Thyroid gland (tissue), 4 donors: ENCODE measurements at regions not wholly inside any gene's neighbourhood (a gene's known extent, or its start where the extent isn't known, plus 50 kb on each side); places are given as distances from the start of the nearest gene placed in this dataset.

Experiments
- DNase-seq, 2 donors: peaks; one replicate each; pipeline ENCODE4 v3.0.0-alpha.2; 2019
- H3K27ac ChIP-seq, 3 donors: fragments of 200-600 bp; sonication (generic); 1 replicate in 2 of 3; 2 replicates in 1 of 3; pipeline ENCODE4 v1.5.1; 2016 to 2019; ENCODE audit warnings: mild to moderate bottlenecking in 1 of 3, moderate library complexity in 1 of 3
- H3K27me3 ChIP-seq: fragments of 200-600 bp; sonication (generic); one replicate; pipeline ENCODE4 v1.5.1; 2019
- H3K36me3 ChIP-seq, 2 donors: fragments of 200-600 bp; sonication (generic); one replicate each; pipeline ENCODE4 v1.5.1; 2016 to 2019
- H3K4me1 ChIP-seq, 2 donors: fragments of 200-600 bp; sonication (generic); one replicate each; pipeline ENCODE4 v1.5.1; 2017 to 2019
- H3K4me3 ChIP-seq, 3 donors: fragments of 200-600 bp; sonication (generic); replicated peaks in 1 of 3; 1 replicate in 2 of 3; 2 replicates in 1 of 3; pipeline ENCODE4 v1.5.1; 2016; ENCODE audit warnings: mild to moderate bottlenecking in 1 of 3
- H3K9me3 ChIP-seq: fragments of 200-600 bp; sonication (generic); one replicate; pipeline ENCODE4 v1.5.1; 2017
- CTCF ChIP-seq, 6 experiments: fragments of 200-600 bp in 3 of 6; fragments of 450-650 bp in 3 of 6; sonication (generic) in 3 of 6; IDR thresholded peaks; one replicate each; pipeline ENCODE4 v1.5.1; 2016 to 2019; ENCODE audit warnings: antibody characterized with exemption in 6 of 6, mild to moderate bottlenecking in 2 of 6, inconsistent platforms in 1 of 6, moderate library complexity in 1 of 6
- POLR2A ChIP-seq, 2 donors: fragments of 450-650 bp; IDR thresholded peaks; one replicate each; pipeline ENCODE4 v1.6.1; 2017; ENCODE audit warnings: antibody characterized with exemption in 2 of 2, mild to moderate bottlenecking in 2 of 2, moderate library complexity in 1 of 2
- WGBS, 2 donors: methylation state at CpG; one replicate each; pipeline ENCODE4 v1.1.5; 2017; 5-methylcytosine and 5-hydroxymethylcytosine counted together
- intact Hi-C: fragments of 100-400 bp; cut with DNase I; formaldehyde crosslinking; loops from one replicate; pipeline ENCODE4 v1.15.1; 2023

GRCh38 chr1:163661391-163661790 is 339.6 kb downstream of the NUF2 start:
- H3K4me3 ChIP-seq = no peak overlapping the region
- 82 to 89% methylated on average over 8 of the region's 8 CpGs for WGBS, 2 donors
- intact Hi-C loops = no loop called here
- no peak for DNase-seq
- TF ChIP-seq POLR2A (IDR thresholded peaks at IDR 0.05) = no peak
- TF ChIP-seq CTCF (IDR thresholded peaks at IDR 0.05) = no peak
- no peaks in the 10 kb centered on the region for H3K4me1 ChIP-seq
- no peaks in the 10 kb centered on the region for H3K9me3 ChIP-seq
- no peaks in the 10 kb centered on the region for H3K27me3 ChIP-seq
- H3K36me3 ChIP-seq = no peaks in the 10 kb centered on the region
- no peak overlapping the region for H3K27ac ChIP-seq

GRCh38 chr1:163664671-163665335 is 343.0 kb downstream of the NUF2 start:
- Histone ChIP-seq H3K27ac (no peak overlapping the region), H3K4me1 (no peaks in the 10 kb centered on the region), H3K4me3 (no peak overlapping the region), H3K9me3 (no peaks in the 10 kb centered on the region), H3K36me3 (no peaks in the 10 kb centered on the region), H3K27me3 (no peaks in the 10 kb centered on the region)
- TF ChIP-seq CTCF (IDR thresholded peaks at IDR 0.05) (no peak), POLR2A (IDR thresholded peaks at IDR 0.05) (no peak)
- DNase-seq = no peak
- intact Hi-C loops = no loop called here
- 81 to 91% methylated on average over 6 of the region's 6 CpGs for WGBS, 2 donors

GRCh38 chr1:163668472-163668871 is 346.7 kb downstream of the NUF2 start:
- WGBS, 2 donors = 84 to 88% methylated on average over 2 of the region's 2 CpGs
- no peak for TF ChIP-seq CTCF (IDR thresholded peaks at IDR 0.05)
- no peak for TF ChIP-seq POLR2A (IDR thresholded peaks at IDR 0.05)

GRCh38 chr1:163670989-163671757 is 349.4 kb downstream of the NUF2 start:
- H3K36me3 ChIP-seq = no peaks in the 10 kb centered on the region
- intact Hi-C loops = no loop called here
- 45 to 49% methylated on average over 4 of the region's 4 CpGs for WGBS, 2 donors
- no peak overlapping the region for H3K27ac ChIP-seq
- no peaks in the 10 kb centered on the region for H3K4me1 ChIP-seq
- no peak for DNase-seq
- H3K4me3 ChIP-seq = no peak overlapping the region
- TF ChIP-seq POLR2A (IDR thresholded peaks at IDR 0.05) (no peak), CTCF (IDR thresholded peaks at IDR 0.05) (no peak)
- H3K9me3 ChIP-seq = no peaks in the 10 kb centered on the region
- no peaks in the 10 kb centered on the region for H3K27me3 ChIP-seq

More at GRCh38 chr1:163668472-163668871, 346.7 kb downstream of the NUF2 start:
- Histone ChIP-seq H3K27me3 (no peaks in the 10 kb centered on the region), H3K9me3 (no peaks in the 10 kb centered on the region), H3K27ac (no peak overlapping the region), H3K36me3 (no peaks in the 10 kb centered on the region), H3K4me3 (no peak overlapping the region), H3K4me1 (no peaks in the 10 kb centered on the region)
- no peak for DNase-seq
- intact Hi-C loops = no loop called here
